HG02970 (cell line): ENCODE measurements at regions not wholly inside any gene's neighbourhood (a gene's known extent, or its start where the extent isn't known, plus 50 kb on each side); places are given as distances from the start of the nearest gene placed in this dataset.

Experiments used
- ATAC-seq: cut with Tn5 transposase; IDR thresholded peaks from one replicate; pipeline ENCODE4 v1.9.1; 2021; ENCODE audit warnings: mild to moderate bottlenecking, moderate library complexity, moderate number of reproducible peaks; ENCODE audit not compliant: unreplicated experiment, low FRiP score

DNA sequence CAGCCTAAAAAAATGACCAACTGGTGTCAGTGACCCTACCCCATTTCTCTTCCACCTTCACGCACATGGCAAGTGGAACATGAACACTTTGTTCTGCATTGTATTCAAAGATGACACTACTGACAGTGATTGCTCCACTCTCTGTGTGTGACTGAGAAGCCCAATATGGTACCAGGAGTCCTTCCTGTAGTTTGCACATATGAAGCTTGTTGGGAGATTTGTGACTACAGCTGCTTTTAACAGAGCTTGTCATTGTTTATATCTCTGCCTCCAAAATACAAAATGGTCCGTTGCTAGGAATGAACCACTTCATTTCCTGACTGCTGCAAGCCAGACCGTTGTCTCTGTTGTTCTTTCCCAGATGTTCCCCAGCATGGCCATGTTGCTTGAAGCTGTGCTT lies 140.3 kb upstream of the TCF21 start:
- no peak for ATAC-seq

DNA sequence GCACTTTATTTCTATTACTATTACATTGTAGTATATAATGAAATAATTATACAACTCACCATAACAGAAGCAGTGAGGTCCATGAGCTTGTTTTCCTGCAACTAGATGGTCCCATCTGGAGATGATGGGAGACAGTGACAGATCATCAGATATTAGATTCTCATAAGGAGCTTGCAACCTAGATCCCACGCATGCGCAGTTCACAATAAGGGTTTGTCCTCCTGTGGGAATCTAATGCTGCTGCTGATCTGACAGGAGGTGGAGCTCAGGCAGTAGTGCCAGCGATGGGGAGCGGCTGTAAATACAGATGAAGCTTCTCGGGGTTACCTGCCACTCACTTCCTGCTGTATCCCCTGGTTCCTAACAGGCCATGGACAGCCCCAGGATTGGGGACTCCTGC lies 139.5 kb upstream of the TCF21 start:
- no peak for ATAC-seq

DNA sequence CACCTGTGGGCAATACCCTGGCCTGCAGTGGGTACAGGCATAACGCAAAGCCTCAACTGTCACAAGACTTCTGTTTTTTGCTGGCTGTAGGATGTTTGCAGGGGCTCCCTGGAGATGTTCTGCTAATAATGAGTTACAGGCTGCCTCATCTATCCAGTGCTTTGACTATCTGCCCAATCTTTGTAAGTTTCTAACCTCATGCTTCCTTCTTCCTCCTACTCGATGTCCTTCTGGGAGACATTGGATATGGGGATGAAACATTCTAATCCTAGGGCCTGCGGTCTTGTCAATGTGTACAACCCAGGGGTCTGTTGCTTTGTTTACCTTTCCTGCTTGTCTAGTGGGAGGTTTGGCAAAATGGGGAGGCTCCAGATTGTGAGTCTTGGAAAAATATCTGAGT lies 136.8 kb upstream of the TCF21 start:
- ATAC-seq = no peak

DNA sequence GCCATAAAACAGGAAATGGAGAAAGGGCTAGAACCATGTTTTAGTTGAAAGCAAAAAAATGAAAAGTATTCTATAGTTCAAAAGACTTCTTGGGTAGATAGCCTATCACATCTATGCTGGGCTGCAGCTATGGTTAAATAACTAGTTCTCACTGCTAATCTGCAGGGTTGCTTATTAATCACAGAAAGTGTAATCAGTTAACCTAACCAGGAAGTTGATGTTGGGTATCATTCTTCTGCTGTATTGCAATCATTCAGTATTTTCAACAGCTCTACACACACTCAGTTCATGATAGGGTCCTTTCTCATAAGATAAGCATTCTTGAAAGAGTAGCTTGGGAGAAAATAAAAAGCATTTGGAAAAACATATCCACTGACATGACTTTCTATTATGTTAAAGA lies 135.2 kb upstream of the TCF21 start:
- no peak for ATAC-seq

DNA sequence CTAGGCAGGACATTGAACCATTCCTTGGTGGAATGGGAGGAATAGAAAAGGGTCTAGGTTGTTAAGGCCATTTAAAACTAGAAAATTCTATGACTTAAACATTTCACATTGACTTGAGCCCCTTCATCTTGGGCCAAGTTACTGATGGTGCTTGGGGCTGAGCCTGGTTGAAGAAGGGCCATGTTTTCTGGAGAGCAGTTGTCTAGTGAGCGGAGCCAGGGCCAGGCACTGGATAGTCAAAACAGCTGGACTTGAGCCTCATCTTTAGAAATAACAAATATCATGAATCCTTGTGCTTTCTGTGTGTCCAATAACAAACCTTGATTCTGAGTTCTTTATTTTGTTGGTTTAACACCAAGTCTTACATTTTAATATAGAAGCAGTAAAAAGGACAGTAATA lies 134.6 kb upstream of the TCF21 start:
- no peak for ATAC-seq

DNA sequence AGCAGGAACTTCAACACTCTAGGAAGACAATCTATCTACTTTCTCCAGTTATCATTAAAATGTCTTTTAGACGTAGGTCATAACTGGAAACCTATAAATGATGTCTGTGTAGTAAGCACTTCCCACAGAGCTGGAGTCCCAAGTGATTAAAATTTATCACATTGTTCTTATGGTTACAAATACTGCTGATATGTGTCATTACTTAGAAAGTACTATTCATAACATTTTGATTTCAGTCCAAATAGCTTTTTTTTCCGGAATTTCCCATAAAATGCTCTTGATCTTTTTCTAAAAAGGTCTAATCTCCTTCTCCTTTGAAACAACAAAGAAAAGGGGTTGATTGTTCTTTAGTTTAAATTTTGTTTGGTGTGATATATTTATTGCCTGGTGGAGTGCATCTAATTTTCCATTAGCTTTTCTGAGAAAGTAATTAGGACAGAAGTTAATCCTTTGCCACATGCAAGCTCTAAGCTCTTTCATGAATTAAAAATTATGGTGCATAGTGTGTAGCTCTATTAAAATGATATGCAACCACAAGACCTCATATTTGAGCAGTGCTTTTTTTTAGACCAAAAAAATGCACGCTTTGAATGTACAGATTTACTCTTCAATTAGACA lies 132.7 kb upstream of the TCF21 start:
- ATAC-seq = no peak

DNA sequence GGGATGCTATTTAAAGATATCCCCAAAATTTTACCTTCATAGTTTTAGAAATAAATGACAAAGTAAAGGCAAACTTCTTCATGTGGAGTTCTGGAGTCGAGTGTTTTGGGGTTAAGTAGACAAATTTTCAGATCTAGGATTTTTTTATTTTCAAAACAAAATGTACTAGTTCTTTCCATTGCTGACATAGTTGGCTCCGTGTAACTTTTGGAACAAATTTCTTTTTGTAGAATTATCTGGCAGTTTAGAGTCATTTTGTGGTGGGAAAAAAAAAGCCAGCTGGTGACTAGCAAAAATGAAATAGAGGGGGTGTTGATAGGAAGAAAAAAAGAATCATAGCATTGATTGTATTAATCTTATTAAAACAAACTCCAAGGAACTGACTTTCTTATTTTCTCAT lies 131.6 kb upstream of the TCF21 start:
- ATAC-seq = no peak

DNA sequence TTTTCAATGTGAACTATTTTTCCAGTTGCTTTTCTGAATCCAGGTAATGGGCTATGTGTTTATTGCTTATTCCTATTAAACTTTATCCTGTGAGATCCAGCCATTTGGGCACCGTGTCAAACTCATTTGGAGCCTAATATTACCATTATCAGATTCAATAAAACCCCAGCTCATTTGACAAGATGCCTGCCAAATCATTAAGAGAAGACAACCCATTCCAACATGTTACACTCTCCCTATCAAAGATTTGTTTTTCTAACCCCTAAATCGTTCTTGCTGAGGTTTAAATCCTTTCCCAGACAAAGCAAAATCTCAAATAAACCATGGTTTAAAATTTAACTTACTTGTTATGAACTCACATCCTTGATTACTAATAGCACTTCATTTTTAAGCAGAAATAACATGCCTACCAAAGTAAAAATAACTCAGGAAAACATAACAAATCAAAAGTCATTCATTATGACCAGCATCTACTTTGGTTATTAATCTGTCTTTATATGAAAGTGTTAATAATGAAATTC lies 130.0 kb upstream of the TCF21 start:
- ATAC-seq = no peak

DNA sequence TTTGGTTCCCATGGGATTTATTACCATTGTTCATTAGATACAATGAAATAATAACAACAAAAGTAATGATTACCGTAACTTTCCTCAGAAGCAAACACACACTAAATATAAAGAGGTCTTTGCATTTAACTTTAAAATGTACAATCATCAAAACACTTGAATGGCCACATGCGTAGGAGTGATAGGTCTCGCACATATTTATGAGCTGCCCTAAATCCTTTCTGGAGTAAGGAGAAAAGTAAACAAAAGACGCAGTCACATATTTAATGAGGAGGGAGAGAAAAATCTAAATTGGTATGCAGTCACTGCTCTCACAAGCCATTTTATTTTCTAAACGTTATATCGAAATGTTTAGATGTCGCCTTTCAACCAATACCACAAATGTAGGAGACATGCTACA lies 129.4 kb upstream of the TCF21 start:
- ATAC-seq = no peak

DNA sequence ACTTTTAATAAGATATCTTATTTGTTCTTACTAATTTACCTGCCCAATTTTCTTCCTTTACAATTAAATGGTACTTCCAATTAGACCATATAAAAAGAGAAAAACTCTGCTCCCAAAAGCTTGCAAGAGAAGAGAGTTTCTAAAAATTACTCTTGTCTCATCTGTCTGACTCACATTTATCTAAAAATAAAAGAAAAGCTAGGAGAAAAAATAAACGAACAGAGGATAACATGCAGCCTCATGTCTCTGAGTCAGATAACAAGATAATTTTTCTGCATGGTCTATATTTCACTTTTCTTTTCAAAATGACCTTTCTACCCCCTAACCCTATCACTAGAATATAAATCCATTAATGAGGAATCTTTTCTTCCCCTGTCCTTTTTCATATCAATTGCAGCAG lies 127.2 kb upstream of the TCF21 start:
- ATAC-seq = no peak

DNA sequence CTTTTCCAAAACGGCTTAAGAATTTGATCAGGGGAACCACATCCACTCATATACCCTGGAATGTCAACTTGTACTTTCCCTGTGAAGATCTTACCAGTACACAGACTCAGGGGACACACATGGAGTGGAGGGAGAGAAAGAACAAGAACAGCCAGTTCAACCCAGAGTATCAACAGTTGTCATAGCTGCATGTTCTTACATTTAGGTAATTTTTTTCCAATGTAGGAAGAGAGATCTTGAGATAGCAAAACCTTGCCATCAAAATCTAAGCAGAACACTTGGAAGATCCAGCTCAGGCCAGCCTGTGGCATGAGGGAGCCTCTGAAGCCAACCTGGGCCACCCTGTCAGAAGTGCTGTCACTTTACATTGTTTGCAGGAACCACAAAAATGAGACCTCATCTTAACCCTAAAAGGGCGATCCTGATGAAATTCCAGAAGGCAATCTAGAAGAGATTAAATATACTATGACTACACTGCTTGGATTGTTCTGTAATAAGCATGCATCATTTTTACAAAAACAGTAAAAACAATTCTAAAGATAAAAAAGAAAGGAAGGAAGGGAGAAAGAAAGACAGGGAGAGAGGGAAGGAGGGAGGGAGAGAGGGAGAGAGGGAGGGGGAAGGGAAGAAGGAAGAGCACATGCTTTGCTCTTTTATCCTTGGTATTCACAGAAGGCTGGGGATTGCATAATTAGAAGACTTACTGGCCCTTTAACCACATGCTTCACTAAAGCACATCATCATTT lies 124.7 kb upstream of the TCF21 start:
- no peak for ATAC-seq

DNA sequence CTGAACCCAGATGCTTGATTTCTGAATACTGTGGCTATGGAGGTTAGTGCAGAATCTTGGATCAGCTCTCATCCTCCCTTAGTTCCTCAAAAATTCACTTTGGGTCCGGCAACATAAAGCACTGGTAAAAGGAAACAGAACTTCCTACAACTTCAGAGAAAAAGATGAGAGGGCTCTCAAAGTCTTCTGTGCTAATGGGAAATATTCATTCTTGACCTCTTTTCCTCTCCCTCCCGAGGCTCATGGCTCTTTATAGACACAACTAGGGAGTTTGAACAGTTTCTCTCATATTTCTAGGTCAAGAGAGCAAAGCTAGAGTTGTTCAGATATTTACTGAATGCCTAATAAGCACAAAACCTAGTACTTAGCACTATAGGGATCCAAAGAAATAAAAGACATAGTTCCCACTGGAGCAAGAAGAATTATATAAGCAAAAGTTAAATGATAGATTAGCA lies 124.1 kb upstream of the TCF21 start:
- ATAC-seq = no peak

DNA sequence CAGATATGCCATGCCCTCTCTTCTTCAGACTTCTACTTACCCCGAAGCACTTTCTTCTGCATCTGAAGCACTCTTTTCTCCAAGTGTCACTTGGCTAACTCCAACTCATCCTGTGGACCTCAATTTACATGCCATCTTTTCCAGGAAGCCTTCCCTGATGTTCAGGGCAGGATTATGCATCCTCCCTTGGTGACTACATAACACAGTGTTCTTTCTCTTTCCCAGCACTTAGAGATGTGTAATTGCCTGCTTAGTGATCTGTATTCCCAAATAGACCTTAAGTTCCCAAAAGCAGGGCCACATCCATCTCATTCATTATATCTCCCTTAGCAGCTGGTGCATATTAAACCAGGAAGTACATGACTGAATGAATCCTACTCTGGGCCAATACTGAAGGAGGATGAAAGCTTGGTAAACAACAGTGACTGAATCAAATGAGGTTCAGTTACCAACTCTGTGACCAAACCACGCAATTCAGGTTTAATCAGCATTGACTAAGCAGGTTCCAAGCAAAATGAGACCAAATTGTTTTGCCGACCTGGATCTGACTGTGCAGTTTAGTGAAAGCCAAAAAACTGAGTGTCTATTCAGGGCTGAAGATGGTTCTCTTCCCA lies 121.4 kb upstream of the TCF21 start:
- no peak for ATAC-seq

DNA sequence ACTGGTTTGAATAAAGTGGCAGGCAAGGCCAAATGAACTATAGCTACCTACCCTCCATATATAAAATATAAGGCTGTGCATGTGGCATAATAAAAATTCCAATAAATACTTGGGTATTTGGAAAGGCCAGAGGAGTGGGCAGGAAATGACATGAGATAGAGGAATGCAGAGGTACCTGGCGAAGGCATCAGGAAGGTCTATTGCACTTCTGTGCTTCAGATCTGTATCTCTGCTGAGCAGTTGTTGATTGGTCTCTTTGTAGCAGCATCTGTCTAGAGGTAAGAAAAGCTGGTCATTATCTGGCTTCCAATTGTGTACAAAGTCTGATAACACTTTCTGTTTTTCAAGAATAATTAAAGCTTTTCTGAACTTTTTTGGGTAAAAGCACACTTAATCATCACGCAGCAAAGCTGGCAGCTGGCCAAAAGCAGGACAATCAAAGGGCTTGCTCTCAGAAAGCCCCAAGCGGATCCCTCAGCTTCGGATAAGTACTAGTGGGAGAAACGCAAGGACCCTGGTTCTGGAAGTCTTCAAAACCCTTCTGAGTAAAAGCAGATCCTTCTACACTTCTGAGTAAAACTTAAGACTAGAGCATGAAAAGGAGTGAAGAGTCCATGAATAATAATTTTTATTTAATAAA lies 120.1 kb upstream of the TCF21 start:
- no peak for ATAC-seq

DNA sequence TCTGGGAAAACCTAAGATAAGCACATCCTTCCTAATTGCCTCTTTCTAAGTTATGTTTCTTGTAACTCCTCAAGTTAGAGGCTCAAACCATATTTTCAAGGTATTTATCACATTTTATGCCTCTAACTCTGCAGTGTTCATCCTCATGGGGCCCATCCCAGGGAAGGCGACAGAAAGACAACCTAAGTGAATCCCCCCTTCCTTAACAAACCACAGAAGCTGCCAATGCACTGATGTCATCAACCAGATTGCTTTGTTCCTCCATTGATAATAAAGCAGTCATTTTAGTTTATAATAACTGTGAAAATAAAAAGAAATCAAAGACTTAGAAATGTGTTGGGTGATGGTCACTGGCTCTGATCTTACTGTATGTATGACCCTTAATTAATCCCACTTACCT lies 119.5 kb upstream of the TCF21 start:
- ATAC-seq = no peak

DNA sequence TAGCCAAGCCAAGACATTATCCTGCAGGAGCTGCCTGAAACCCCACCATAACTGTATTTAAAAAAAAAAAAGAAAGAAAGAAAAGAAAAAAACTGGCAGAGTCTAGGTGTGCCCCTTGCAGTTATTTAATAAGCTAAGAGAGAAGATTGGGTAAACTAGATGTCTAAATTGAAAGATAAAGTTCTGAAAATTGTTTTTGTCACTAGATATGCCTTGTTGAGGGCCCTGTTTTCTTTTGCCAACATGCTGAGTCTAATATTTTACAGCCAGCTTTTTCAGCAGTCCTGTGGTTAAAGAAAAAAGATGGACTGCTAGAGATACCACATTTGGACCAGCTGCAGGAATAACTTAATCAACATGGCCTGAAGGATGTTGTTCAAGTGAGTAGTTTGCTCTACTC lies 116.3 kb upstream of the TCF21 start:
- no peak for ATAC-seq

DNA sequence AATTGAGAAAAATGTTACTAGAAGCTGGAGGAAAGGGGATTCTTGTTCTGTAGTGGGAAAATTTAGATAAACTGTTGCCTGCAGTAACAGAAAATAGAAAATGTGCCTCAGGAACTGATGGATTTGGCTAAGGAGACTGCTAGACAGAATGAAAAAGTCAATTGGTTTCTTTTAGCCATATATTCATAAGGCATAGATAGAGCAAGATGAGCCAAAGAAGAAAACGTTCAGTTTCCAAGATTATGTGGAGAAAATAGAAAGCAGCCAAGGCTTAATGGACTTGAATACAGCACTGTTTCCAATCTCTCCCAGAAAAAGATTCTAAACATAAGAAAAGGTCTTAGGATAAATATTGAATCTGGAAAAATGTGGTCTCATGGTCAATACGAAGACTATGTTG lies 115.1 kb upstream of the TCF21 start:
- no peak for ATAC-seq

DNA sequence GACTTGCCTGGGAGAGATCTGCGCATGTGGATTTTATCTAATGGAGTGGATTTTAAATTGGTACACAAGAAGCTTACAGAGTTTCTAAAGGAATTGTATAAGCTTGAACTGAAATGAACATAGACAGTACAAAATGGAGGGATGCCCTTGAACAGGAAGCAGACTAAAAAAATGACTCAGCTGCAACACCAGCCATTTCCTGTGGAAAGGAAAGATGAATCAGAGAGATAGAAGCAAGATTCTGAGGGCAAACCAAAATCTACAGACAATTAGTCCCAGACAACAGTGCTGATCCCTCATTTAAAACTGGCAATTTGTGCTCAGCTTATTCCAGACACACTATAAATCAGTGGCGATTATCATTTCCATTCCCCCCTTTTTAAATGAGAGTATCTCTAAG lies 114.6 kb upstream of the TCF21 start:
- no peak for ATAC-seq

DNA sequence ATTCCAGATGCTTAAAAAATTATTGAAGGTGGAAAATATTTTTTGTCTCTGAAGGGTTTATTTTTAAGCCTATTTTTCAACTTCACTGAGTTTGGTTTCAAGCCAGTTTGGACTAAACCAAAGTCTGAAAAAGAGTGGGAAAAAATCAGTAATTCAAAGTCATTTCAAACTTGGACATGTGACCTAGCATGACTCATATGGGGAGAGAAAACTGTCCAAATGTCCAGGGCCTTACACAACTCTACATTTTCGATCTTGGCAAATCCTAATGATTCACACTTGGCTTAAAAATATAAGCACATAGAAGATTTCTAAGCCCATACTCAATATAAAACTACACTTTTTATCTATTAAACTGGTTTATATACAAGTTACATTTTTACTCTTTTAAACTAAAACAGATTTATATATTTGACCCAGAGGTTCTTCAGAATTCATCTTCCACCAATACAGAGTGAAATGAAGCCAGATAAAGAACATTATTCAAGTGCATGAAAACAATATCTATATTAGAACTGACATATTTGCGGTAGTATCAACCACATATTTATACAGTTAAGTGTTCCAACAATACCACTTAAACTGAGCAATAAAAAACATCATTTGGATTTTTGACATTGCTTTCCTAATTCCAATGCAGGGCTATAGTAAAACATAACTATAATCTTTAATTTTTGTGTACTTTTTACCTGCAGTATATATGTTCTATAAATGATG lies 110.3 kb upstream of the TCF21 start:
- ATAC-seq = no peak

DNA sequence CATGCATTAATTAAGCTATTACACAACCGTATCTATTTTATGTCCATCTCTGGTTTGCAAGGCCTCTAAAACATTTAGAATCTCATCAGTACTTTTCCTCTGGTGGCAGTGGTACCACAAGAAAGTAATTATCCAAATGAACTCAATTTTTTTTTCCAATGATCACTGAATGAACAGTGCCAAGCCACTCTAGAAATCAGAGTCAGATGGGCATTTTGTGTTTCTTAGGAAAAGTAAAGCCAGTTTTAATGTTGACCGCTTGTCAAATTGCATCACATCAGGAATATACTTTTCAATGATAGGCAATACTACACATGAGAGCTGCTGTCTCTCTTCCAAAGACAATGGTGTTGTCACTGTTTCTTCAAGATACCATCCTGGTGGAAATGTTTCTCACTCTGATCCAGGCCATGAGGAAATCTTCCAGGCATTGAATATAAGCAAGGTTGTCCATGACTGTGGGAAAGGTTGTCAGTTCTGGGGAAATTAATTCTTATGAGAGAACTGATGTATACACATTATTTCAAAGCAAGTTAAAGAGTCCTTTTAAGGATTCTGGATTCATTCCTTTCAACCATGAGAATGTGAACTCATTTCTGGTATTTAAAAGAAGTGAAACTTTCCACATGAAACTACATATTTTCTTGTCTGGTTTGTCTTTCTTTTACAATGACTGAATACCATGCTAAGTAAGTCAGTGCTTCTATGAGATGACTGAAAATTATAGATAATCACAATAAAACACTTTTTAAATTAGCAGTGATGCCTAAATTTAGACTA lies 108.8 kb upstream of the TCF21 start:
- no peak for ATAC-seq
